Thoracic aorta (tissue), 2 donors: ENCODE measurements at regions not wholly inside any gene's neighbourhood (a gene's known extent, or its start where the extent isn't known, plus 50 kb on each side); places are given as distances from the start of the nearest gene placed in this dataset.

ENCODE experiments used
- ATAC-seq: fragments of 150-250 bp; one replicate; pipeline ENCODE4 v1.8.0; 2017; ENCODE audit warnings: low read depth; ENCODE audit not compliant: insufficient number of reproducible peaks, low FRiP score
- DNase-seq: peaks from one replicate; pipeline ENCODE4 v3.0.0-alpha.2; 2020; ENCODE audit warnings: low spot score
- H3K27ac ChIP-seq, 2 donors: fragments of 200-600 bp; sonication (generic); 1 replicate in 1 of 2; 2 replicates in 1 of 2; pipeline ENCODE4 v1.5.1; 2016; ENCODE audit warnings: mild to moderate bottlenecking in 2 of 2, moderate library complexity in 2 of 2
- H3K27me3 ChIP-seq: fragments of 200-600 bp; sonication (generic); replicated peaks from 2 replicates; pipeline ENCODE4 v1.6.0; 2016; ENCODE audit warnings: mild to moderate bottlenecking; ENCODE audit not compliant: insufficient read depth
- H3K36me3 ChIP-seq: fragments of 200-600 bp; sonication (generic); one replicate; pipeline ENCODE4 v1.5.1; 2016
- H3K4me1 ChIP-seq, 2 donors: fragments of 200-600 bp; sonication (generic); 1 replicate in 1 of 2; 2 replicates in 1 of 2; pipeline versions ENCODE4 v1.5.1 to v1.6.0; 2016; ENCODE audit warnings: low read depth in 2 of 2, mild to moderate bottlenecking in 1 of 2; ENCODE audit not compliant: control insufficient read depth in 1 of 2
- H3K4me3 ChIP-seq: fragments of 200-600 bp; sonication (generic); 2 replicates; pipeline ENCODE4 v1.5.1; 2016; ENCODE audit warnings: mild to moderate bottlenecking
- H3K9me3 ChIP-seq: fragments of 200-600 bp; sonication (generic); 2 replicates; pipeline ENCODE4 v1.5.1; 2016
- CTCF ChIP-seq: fragments of 200-600 bp; sonication (generic); IDR thresholded peaks from one replicate; pipeline ENCODE4 v1.5.1; 2019; ENCODE audit warnings: antibody characterized with exemption

- Histone ChIP-seq H3K9me3 (no peaks in the 10 kb centered on the region), H3K27me3 (no peaks in the 10 kb centered on the region), H3K36me3 (no peaks in the 10 kb centered on the region), H3K4me3 (no peak overlapping the region), H3K27ac (peak overlapping the region; percentile 51 to 69), H3K4me1 (peaks cover 18 to 27% of the 10 kb centered on the region in 2 donors)
- TF ChIP-seq CTCF: no peak
- DNase-seq (no peak), ATAC-seq (peak; percentile 89)
Observed at GRCh38 chr2:203804070-203804469, 63.5 kb upstream of the CTLA4 start.

GRCh38 chr2:203804764-203805485 is 62.6 kb upstream of the CTLA4 start:
- Histone ChIP-seq H3K27me3 (no peaks in the 10 kb centered on the region), H3K4me1 (peaks cover 18 to 27% of the 10 kb centered on the region in 2 donors), H3K27ac (peak overlapping the region; percentile 38 to 69), H3K36me3 (no peaks in the 10 kb centered on the region), H3K4me3 (no peak overlapping the region), H3K9me3 (no peaks in the 10 kb centered on the region)
- DNase-seq (no peak), ATAC-seq (no peak)
- no peak for TF ChIP-seq CTCF

- ATAC-seq (no peak), DNase-seq (no peak)
- no peaks in the 10 kb centered on the region for H3K36me3 ChIP-seq
- no peaks in the 10 kb centered on the region for H3K9me3 ChIP-seq
- peaks cover 18 to 27% of the 10 kb centered on the region in 2 donors for H3K4me1 ChIP-seq
- H3K27ac ChIP-seq: no peak overlapping the region
- no peak for TF ChIP-seq CTCF
- no peaks in the 10 kb centered on the region for H3K27me3 ChIP-seq
- no peak overlapping the region for H3K4me3 ChIP-seq
Observed at GRCh38 chr2:203805486-203805838, 62.1 kb upstream of the CTLA4 start.

GRCh38 chr2:203806761-203807160 is 60.8 kb upstream of the CTLA4 start:
- TF ChIP-seq CTCF: no peak
- DNase-seq (no peak), ATAC-seq (no peak)
- Histone ChIP-seq H3K36me3 (no peaks in the 10 kb centered on the region), H3K4me3 (no peak overlapping the region), H3K27ac (no peak overlapping the region), H3K27me3 (no peaks in the 10 kb centered on the region), H3K9me3 (no peaks in the 10 kb centered on the region), H3K4me1 (peaks cover 18 to 34% of the 10 kb centered on the region in 2 donors)

- H3K4me3 ChIP-seq: no peak overlapping the region
- H3K27me3 ChIP-seq: no peaks in the 10 kb centered on the region
- ATAC-seq: no peak
- no peaks in the 10 kb centered on the region for H3K9me3 ChIP-seq
- H3K4me1 ChIP-seq: peaks cover 14 to 34% of the 10 kb centered on the region in 2 donors
- no peak overlapping the region for H3K27ac ChIP-seq
- no peak for DNase-seq
- H3K36me3 ChIP-seq: no peaks in the 10 kb centered on the region
- no peak for TF ChIP-seq CTCF
Observed at GRCh38 chr2:203808046-203808750, 59.4 kb upstream of the CTLA4 start.
